Activated CD4-positive, alpha-beta T cell treated with anti-CD3 and anti-CD28 coated beads for 36 hours (primary cell): ENCODE measurements at regions not wholly inside any gene's neighbourhood (a gene's known extent, or its start where the extent isn't known, plus 50 kb on each side); places are given as distances from the start of the nearest gene placed in this dataset.

Experiments
- ATAC-seq: fragments of 200-7000 bp; cut with Tn5 transposase; one replicate; pipeline ENCODE4 v1.10.0; 2021; ENCODE audit warnings: mild to moderate bottlenecking, moderate library complexity
- CTCF ChIA-PET: fragments of 350-600 bp; sonication (Branson Sonifier 250); formaldehyde crosslinking; loops from one replicate; lab custom pipeline; 2021; ENCODE audit warnings: antibody characterized with exemption; lab: Charles Lee
- POLR2A ChIA-PET: fragments of 350-600 bp; sonication (Branson Sonifier 250); formaldehyde crosslinking; loops from one replicate; lab custom pipeline; 2021; ENCODE audit warnings: antibody characterized with exemption, inconsistent platforms; lab: Charles Lee
- DNase-seq: peaks from one replicate; pipeline ENCODE4 v3.0.0-alpha.2; 2020
- H3K27ac Mint-ChIP-seq: one replicate; pipeline ENCODE4 v1.8.0; 2021; ENCODE audit warnings: mixed read lengths
- H3K27me3 Mint-ChIP-seq: one replicate; pipeline ENCODE4 v1.8.0; 2021; ENCODE audit warnings: mixed read lengths
- H3K36me3 Mint-ChIP-seq: one replicate; pipeline ENCODE4 v1.8.0; 2021; ENCODE audit warnings: low read depth, mixed read lengths
- H3K4me1 Mint-ChIP-seq: one replicate; pipeline ENCODE4 v1.8.0; 2021; ENCODE audit warnings: mixed read lengths
- H3K4me3 Mint-ChIP-seq: one replicate; pipeline ENCODE4 v1.8.0; 2021; ENCODE audit warnings: mild to moderate bottlenecking, moderate library complexity, mixed read lengths
- H3K9me3 Mint-ChIP-seq: one replicate; pipeline ENCODE4 v1.8.0; 2021; ENCODE audit warnings: low read depth, mixed read lengths
- intact Hi-C, 2 experiments: fragments of 100-400 bp; cut with DNase I in 1 of 2; cut with micrococcal nuclease in 1 of 2; formaldehyde crosslinking; loops; one replicate each; pipeline versions ENCODE4 v1.14.2 to v1.15.1; 2022 to 2024; cut with DNase I, micrococcal nuclease

GRCh38 chr6:91994787-91995186, 1407.9 kb upstream of the MAP3K7 start:
- no peaks in the 10 kb centered on the region for H3K36me3 Mint-ChIP-seq
- H3K27ac Mint-ChIP-seq: no peak overlapping the region
- ChIA-PET POLR2A (no interaction called here), CTCF (no interaction called here)
- peaks cover 22% of the 10 kb centered on the region for H3K9me3 Mint-ChIP-seq
- no peak for DNase-seq
- no peak overlapping the region for H3K4me3 Mint-ChIP-seq
- intact Hi-C loops: no loop called here
- H3K27me3 Mint-ChIP-seq: no peaks in the 10 kb centered on the region
- ATAC-seq: no peak
- H3K4me1 Mint-ChIP-seq: no peaks in the 10 kb centered on the region

DNA sequence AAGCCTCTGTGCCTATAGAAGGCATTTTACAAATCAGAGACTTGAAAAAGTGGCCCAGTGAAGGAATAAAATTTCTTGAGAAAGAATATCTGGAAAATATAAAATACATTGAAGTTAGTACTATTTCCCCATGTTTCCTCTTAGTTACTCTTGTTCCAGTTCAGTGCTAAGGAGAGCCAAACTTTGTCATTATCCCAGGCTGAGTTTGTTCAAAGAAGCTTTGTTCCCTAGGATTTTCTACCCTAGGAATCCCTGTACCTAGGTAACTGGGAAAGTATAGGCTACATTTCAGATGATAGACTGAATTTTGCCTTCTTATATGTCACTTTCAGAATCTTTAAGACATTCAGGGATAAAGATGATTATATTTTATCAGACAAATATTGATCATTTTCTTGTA, 1395.7 kb upstream of the MAP3K7 start:
- ChIA-PET POLR2A (no interaction called here), CTCF (no interaction called here)
- H3K27me3 Mint-ChIP-seq: no peaks in the 10 kb centered on the region
- H3K4me1 Mint-ChIP-seq: no peaks in the 10 kb centered on the region
- no peak overlapping the region for H3K27ac Mint-ChIP-seq
- H3K36me3 Mint-ChIP-seq: no peaks in the 10 kb centered on the region
- H3K4me3 Mint-ChIP-seq: no peak overlapping the region
- H3K9me3 Mint-ChIP-seq: peaks cover 7% of the 10 kb centered on the region
- intact Hi-C loops: loop anchor here in 1 of 2 experiments (5.0 kb wide), 1 partner anchor 240 kb away; no protein-coding TSS in a partner anchor
- ATAC-seq (no peak), DNase-seq (no peak)

GRCh38 chr6:91976797-91977196, 1389.9 kb upstream of the MAP3K7 start:
- no peak overlapping the region for H3K4me3 Mint-ChIP-seq
- H3K9me3 Mint-ChIP-seq: peaks cover 8% of the 10 kb centered on the region
- H3K27ac Mint-ChIP-seq: no peak overlapping the region
- H3K4me1 Mint-ChIP-seq: no peaks in the 10 kb centered on the region
- CTCF ChIA-PET: no interaction called here
- H3K27me3 Mint-ChIP-seq: no peaks in the 10 kb centered on the region
- intact Hi-C loops: no loop called here
- DNase-seq: no peak
- H3K36me3 Mint-ChIP-seq: no peaks in the 10 kb centered on the region
- ATAC-seq: no peak
- POLR2A ChIA-PET: no interaction called here

- intact Hi-C loops: no loop called here
- H3K4me1 Mint-ChIP-seq: no peaks in the 10 kb centered on the region
- no peaks in the 10 kb centered on the region for H3K27me3 Mint-ChIP-seq
- no peak overlapping the region for H3K4me3 Mint-ChIP-seq
- H3K27ac Mint-ChIP-seq: no peak overlapping the region
- H3K9me3 Mint-ChIP-seq: peaks cover 11% of the 10 kb centered on the region
- DNase-seq: no peak
- POLR2A ChIA-PET: no interaction called here
- CTCF ChIA-PET: interaction anchor here (0.6 kb wide), 1 partner anchor 26 kb away, joined by 3 read pairs; no protein-coding TSS in a partner anchor
- no peaks in the 10 kb centered on the region for H3K36me3 Mint-ChIP-seq
- ATAC-seq: no peak
These were observed 1383.8 kb upstream of the MAP3K7 start for GRCh38 chr6:91970700-91971099.

GRCh38 chr6:91965872-91966271, 1379.0 kb upstream of the MAP3K7 start:
- Mint-ChIP-seq H3K27me3 (no peaks in the 10 kb centered on the region), H3K27ac (no peak overlapping the region), H3K4me1 (no peaks in the 10 kb centered on the region), H3K9me3 (peaks cover 17% of the 10 kb centered on the region), H3K4me3 (no peak overlapping the region), H3K36me3 (no peaks in the 10 kb centered on the region)
- intact Hi-C loops: no loop called here
- CTCF ChIA-PET: no interaction called here
- POLR2A ChIA-PET: no interaction called here
- no peak for ATAC-seq
- no peak for DNase-seq

GRCh38 chr6:91961671-91962070, 1374.8 kb upstream of the MAP3K7 start:
- ChIA-PET CTCF (no interaction called here), POLR2A (no interaction called here)
- intact Hi-C loops: no loop called here
- ATAC-seq (no peak), DNase-seq (no peak)
- H3K9me3 Mint-ChIP-seq: peaks cover 26% of the 10 kb centered on the region
- no peaks in the 10 kb centered on the region for H3K27me3 Mint-ChIP-seq
- no peaks in the 10 kb centered on the region for H3K4me1 Mint-ChIP-seq
- no peak overlapping the region for H3K27ac Mint-ChIP-seq
- H3K4me3 Mint-ChIP-seq: no peak overlapping the region
- H3K36me3 Mint-ChIP-seq: no peaks in the 10 kb centered on the region

GRCh38 chr6:91961236-91961635, 1374.4 kb upstream of the MAP3K7 start:
- ChIA-PET CTCF (no interaction called here), POLR2A (no interaction called here)
- Mint-ChIP-seq H3K27me3 (no peaks in the 10 kb centered on the region), H3K36me3 (no peaks in the 10 kb centered on the region), H3K4me1 (no peaks in the 10 kb centered on the region), H3K27ac (no peak overlapping the region), H3K9me3 (peaks cover 23% of the 10 kb centered on the region), H3K4me3 (no peak overlapping the region)
- ATAC-seq (no peak), DNase-seq (no peak)
- intact Hi-C loops: no loop called here

- DNase-seq: no peak
- no peak for ATAC-seq
- no peaks in the 10 kb centered on the region for H3K4me1 Mint-ChIP-seq
- CTCF ChIA-PET: no interaction called here
- POLR2A ChIA-PET: no interaction called here
- intact Hi-C loops: no loop called here
- no peak overlapping the region for H3K27ac Mint-ChIP-seq
- H3K36me3 Mint-ChIP-seq: no peaks in the 10 kb centered on the region
- H3K27me3 Mint-ChIP-seq: no peaks in the 10 kb centered on the region
- H3K4me3 Mint-ChIP-seq: no peak overlapping the region
- peaks cover 9% of the 10 kb centered on the region for H3K9me3 Mint-ChIP-seq
These were observed 1355.0 kb upstream of the MAP3K7 start for GRCh38 chr6:91941838-91942237.

- Mint-ChIP-seq H3K4me1 (no peaks in the 10 kb centered on the region), H3K36me3 (no peaks in the 10 kb centered on the region), H3K27ac (no peak overlapping the region), H3K9me3 (peaks cover 7% of the 10 kb centered on the region), H3K27me3 (no peaks in the 10 kb centered on the region), H3K4me3 (no peak overlapping the region)
- CTCF ChIA-PET: no interaction called here
- ATAC-seq (no peak), DNase-seq (no peak)
- intact Hi-C loops: no loop called here
- POLR2A ChIA-PET: no interaction called here
These were observed 1353.9 kb upstream of the MAP3K7 start for GRCh38 chr6:91940801-91941200.

GRCh38 chr6:91926827-91927226, 1340.0 kb upstream of the MAP3K7 start:
- ChIA-PET POLR2A (no interaction called here), CTCF (no interaction called here)
- peaks cover 10% of the 10 kb centered on the region for H3K9me3 Mint-ChIP-seq
- intact Hi-C loops: no loop called here
- DNase-seq (no peak), ATAC-seq (no peak)
- H3K36me3 Mint-ChIP-seq: no peaks in the 10 kb centered on the region
- H3K4me1 Mint-ChIP-seq: no peaks in the 10 kb centered on the region
- H3K4me3 Mint-ChIP-seq: no peak overlapping the region
- no peak overlapping the region for H3K27ac Mint-ChIP-seq
- no peaks in the 10 kb centered on the region for H3K27me3 Mint-ChIP-seq

DNA sequence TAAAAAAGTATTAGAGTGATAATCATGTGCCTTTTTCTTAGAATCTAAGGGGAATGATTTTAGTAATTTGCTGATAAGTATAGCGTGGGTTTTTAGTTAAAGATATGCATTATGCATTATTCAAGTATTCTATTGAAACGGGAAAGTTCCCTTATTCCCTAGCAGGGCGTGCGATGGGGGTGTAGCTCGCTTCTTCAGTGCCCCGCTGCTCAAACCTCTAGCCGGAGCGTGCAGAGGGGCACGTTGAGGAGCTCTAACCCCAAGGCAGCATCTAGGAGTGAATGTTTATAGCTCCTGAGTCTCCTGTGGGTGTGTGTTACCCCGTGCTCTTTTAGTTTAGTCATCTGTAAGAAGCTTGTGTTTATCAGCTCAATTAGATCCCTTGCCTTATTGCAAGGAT, 1339.5 kb upstream of the MAP3K7 start:
- Mint-ChIP-seq H3K36me3 (no peaks in the 10 kb centered on the region), H3K4me1 (no peaks in the 10 kb centered on the region), H3K27me3 (no peaks in the 10 kb centered on the region), H3K27ac (no peak overlapping the region), H3K4me3 (no peak overlapping the region), H3K9me3 (peaks cover 10% of the 10 kb centered on the region)
- DNase-seq: no peak
- CTCF ChIA-PET: no interaction called here
- no peak for ATAC-seq
- POLR2A ChIA-PET: no interaction called here
- intact Hi-C loops: no loop called here

GRCh38 chr6:91911945-91912344, 1325.1 kb upstream of the MAP3K7 start:
- CTCF ChIA-PET: no interaction called here
- intact Hi-C loops: no loop called here
- Mint-ChIP-seq H3K4me1 (no peaks in the 10 kb centered on the region), H3K36me3 (no peaks in the 10 kb centered on the region), H3K27me3 (no peaks in the 10 kb centered on the region), H3K9me3 (peaks cover 5% of the 10 kb centered on the region), H3K27ac (no peak overlapping the region), H3K4me3 (no peak overlapping the region)
- DNase-seq (no peak), ATAC-seq (no peak)
- POLR2A ChIA-PET: no interaction called here

GRCh38 chr6:91904586-91905164, 1317.8 kb upstream of the MAP3K7 start:
- POLR2A ChIA-PET: no interaction called here
- Mint-ChIP-seq H3K27me3 (no peaks in the 10 kb centered on the region), H3K27ac (no peak overlapping the region), H3K36me3 (no peaks in the 10 kb centered on the region), H3K4me3 (no peak overlapping the region), H3K4me1 (no peaks in the 10 kb centered on the region), H3K9me3 (peaks cover 14% of the 10 kb centered on the region)
- DNase-seq: no peak
- intact Hi-C loops: no loop called here
- CTCF ChIA-PET: no interaction called here
- no peak for ATAC-seq
